ENCODE measurements at regions not wholly inside any gene's neighbourhood (a gene's known extent, or its start where the extent isn't known, plus 50 kb on each side); places are given as distances from the start of the nearest gene placed in this dataset.

DNA sequence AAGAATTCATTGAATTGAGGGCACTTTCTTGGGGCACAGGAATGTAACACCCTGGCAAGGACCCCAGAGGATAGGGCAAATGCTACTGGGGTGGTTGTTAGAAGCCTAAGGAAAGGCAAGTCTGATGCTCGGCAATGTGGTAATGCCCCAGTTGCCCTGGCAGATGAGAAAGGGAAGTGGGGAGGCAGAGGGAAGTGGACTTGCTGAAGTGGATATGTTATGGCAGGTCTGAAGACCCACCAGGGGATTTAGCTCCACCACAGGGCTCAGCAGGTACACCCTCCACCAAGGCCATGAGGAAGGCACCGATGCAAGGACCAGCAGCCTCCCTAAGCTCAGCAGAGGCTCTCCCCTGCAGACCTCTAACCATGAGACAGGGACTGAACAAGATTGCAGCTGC lies 184.8 kb downstream of the IRX5 start:
- no peak for DNase-seq

DNA sequence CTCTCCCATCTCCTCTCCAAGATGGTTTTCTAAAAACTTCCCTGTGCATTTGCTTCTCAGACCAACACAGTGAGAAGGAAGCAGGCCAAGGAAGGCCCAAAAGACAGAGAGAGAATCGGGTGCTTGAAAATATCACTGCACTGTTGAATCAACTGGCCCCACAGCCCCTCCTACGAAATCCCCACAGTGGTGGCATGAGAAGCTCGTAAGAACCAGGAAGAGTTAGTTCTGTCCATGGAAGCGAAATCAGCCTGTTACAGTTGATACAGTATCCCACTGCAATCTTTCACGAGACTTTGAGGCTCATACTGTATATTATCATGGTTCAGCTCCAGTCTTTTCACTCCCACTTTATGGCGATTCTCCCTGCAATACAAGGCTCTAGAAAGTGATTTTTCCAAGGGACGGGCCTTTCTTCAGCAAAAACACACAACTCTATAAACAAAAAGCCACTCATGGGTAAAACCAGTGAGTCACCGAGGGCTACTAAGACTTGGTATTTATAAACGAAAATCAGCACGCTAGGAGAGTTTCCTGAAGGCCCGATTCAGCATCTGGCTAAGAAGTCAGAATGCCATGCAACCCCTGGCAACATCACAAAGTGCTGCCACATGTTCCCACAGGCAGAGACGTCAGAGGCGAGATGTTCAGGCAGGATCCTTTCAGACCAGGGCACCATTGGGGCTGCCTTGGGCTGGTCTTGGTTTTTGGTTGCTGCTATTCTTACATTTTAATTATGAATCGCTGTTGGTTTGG lies 185.7 kb downstream of the IRX5 start:
- no peak for DNase-seq

DNA sequence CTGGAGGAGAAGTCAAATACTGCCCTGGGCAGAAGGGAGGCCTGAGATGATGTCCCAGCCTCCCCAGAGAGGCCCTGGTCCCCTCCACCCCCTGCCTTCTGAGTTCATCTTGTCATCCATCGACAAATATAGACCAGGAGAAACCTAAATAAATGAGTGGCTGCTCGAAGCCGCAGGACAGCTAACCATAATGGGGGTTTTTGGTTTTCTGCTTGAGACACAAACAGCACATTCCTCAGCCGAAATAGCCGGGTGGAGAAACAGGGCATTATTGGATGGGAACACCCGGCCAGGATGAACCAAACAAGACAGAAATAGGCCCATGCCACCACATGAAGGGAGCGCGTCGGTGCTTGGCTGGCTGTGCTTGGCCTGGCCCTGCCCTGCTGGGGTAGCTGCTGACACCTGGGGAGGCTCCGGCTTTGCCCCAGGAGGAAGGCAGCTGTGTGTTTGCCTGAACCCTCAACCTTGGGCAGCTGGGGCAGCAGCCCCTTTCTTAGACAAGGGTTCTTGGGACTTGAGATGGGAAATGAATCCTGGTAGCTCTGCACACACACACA lies 188.1 kb downstream of the IRX5 start:
- DNase-seq, result no peak

DNA sequence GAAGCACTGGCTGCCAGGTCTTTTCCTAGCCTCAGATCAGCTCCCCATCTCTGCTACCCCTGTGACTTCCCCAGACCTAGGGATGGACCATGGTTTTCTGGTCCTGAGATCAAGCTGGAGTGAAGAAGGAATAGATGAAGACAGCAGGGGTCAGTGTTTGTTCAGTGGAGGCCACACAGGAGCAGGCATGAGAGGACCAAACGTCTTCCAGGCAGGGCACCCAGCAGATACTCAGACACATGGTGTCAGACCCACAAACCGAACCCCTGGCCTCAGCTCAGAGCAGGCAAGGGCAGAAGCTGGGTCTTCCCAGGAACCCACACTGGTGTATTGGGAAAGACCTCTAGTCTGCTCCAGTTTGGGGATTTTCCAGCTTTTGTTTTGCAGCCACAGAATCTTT lies 189.7 kb downstream of the IRX5 start:
- no peak for DNase-seq

DNA sequence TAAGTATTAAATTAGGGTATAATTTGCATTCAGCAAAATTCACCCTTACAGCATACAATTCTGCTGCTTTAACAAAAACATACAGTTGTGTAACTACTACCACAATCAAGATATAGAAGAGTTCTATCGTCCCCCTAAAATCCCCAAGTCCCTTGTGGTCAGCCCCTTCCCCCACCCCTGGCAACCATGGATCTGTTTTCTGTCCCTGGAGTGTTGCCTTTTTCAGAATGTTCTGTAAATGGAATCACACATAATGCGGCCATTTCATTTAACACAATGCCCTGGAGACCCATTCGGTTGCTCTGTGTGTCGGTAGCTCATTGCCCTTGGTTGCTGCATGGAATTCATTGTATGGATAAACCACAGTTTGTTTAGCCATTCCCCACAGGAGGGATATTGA lies 190.2 kb downstream of the IRX5 start:
- no peak for DNase-seq

DNA sequence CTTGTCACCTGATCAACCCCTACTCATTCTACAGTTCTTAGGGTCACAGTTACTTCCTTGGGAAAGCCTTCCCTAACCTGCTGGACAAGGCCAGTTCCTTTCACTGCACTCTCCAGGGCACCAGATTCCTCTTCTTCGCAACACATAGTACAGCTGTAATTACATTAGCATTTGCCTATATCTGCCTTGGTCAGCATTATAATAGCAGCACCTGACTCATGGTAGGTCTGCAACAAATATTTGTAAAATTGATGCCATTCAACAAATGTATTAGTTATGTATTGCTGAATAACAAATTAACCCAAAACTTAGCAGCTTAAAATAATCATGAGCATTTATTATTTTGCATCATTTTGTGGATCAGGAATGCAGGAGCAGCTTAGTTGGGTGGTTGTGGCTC lies 193.0 kb downstream of the IRX5 start:
- DNase-seq, result no peak

DNA sequence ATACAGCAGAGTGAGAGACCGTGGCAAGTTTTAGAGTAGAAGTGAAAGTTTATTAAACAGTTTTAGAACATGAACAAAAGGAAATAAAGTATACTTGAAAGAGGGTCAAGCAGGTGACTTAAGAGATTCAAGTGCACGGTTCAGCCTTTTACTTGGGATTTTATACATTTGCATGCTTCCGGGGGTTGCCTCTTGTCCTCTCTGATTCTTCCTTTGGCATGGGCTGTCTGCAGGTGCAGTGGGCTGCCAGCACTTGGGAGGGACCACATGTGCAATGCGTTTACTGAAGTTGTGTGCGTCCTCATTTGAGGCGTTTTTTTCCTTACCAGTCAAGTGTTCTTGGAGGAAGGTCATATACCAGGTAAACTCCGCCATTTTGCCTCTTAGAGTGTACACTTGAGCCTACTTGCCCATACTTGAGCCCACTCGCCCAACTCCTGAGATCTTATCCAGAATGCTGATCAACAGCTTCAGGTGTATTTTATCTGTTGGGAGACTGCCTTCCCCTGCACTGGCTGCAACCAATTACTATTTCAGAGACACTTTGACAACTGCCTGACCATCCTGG lies 195.2 kb downstream of the IRX5 start:
- DNase-seq, result no peak

DNA sequence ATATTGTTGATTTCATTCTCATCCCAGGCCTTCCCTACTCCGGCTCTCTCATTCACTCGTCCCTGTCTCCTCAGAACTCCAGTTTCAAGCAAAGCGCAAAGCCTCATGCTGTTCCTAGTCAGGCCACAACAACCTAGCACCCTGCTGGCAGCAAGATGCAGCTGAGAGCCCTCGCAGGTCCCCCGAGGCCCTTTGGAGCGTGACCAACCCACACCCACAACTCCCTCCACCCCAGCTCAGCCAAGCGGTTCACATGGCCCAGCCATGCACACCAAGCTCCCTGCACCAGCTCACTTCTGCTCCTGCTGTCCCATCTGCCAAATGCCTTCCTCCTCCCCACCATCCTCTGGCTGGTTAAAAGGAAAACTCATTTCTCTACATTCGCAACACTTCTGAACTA lies 195.8 kb downstream of the IRX5 start:
- DNase-seq, result no peak

DNA sequence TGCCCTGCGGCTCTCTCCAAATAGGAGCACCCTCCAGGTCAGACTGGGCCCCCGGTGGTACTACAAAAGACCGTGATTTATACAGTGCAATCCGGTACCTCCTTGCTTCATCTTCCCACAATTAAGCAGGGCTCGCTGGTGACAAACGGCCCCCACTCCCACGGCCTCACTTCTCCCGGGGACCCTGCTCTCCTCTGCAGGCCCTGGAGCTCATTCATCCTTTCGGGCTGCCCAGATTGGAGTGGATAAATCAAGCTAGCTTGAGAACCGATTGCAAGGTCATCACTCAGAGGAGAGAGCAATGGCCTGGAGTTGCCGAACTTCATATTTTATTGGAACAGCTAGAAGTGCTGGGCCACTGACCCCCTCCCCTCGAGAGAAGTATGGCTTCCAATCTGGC lies 193.5 kb upstream of the IRX6 start:
- DNase-seq, result no peak

DNA sequence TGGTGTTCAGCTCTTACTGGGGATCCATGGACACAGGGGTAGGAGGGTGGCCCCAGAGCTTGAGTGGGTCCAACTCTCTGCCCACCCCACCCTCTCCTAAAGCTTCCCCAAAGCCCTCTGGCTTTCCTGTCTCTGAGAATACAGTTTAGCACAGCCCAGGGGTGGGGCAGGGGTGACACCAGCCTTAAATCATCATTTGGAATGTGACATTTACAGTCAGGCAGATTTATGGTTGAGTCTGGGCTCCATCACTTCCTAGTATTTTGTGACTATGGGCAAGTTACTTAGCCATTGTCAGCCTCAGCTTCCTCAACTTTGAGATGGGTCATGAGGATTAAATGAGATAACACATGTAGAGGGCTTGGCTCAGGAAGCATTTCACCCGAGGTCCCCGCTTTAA lies 193.1 kb upstream of the IRX6 start:
- no peak for DNase-seq

DNA sequence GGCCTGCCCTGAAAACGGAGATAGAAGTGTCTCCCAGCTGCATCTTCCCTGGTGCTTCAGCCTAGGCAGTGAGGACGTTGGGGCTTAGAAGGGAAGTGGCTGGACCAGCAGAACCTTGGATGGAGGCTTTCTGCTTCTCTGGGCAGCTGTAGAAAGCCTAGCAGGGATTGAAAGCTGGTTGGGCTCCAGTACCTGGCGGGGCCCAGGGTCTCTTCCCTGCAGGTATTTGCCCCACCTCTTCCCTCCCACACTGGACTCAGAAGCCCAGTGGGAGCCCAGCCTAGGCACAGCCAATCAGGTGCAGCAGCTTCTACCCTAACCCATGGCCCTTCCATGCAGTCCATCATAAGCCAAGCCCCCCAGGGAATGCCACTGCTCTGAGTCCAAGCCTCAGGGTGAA lies 190.3 kb upstream of the IRX6 start:
- DNase-seq, result no peak

DNA sequence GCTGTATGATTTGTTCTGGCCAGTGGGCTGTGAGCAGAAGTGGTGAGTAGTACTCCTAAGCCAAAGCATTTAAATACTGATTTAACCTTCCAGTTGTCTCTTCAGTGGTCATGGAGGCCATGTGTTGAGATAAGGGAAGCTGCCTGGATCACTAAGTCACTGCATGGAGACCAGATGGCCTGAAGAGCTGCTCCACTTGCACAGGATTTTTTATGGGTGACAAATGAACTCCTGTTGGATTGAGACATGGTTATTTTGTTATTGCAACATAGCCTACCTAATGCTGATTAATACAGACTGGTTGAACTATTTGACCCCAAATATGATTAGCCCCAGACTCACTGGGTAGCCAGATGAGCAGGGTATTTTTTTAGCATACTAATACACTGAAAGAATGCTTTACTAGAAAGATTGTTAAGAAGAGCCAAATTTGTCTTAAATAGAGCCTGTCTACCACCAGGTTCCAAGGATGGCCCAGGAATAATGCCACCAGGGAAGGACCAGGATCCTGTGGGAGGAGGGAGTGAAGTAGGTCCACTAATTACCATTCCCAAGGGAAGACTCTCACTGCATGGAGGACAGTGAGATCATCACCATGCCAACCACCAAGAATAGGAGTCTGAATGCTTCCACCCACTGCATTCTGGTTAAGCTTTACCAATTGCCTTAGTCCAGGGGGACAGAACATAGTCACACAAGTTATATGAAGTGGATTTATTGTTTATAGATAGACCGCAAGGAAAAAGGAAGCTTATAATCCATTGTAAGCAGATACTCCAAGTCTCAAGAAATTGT lies 187.4 kb upstream of the IRX6 start:
- no peak for DNase-seq

DNA sequence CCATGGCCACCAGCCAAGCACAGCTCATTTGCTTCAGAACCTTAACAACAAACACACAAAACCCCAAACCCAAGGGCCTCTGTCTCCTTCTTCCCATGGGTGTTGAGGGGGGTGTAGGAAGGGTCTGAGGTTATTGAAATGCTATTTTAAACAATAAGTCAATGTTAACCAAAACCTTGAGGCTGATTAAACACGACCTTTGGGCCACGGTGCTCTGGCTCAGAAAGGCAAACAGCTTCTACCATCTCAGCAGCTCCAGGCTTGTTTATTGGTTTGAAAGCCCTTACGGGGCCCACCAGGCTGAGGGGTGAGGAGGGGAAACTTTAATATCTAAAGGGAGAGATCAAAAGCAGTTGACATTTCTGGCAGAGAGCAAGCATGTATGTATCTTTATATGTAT lies 185.7 kb upstream of the IRX6 start:
- no peak for DNase-seq

DNA sequence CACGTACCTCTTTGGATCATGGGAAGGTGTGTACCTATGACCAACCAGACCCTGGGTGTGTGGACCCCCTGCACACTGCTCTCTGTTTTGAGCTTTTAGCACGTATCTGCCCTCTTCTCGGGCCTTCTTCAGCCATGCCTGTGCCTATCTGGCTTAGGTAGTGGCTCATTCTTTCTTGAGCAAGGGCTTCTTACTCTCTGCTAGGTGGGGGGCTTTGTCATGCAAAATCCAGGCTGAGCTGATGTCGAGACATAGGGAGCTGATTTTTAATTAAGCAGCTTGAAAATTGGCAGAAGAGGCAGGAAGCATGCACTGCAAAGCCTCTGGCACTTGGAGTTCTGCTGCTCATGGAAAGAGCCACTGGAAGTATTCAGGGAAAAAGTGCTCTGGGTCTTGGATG lies 181.6 kb upstream of the IRX6 start:
- no peak for DNase-seq

DNA sequence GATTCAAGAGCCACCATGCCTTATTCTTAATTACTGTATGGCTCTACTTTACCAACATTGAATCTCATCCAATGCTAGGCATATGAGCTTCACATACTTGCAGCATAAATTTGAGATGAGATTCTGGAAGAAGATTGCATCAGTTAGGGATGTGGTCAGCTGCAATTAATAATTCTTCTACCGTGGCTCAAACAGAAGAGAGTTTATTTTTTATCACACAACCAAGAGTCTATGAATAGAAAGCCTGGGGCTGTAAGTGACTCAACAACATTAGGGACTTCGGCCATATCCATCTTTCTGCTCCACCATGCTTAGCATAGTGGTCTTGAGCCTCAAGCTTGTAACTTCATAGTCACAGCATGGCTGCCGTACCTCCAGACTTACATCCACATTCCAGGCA lies 179.4 kb upstream of the IRX6 start:
- no peak for DNase-seq

DNA sequence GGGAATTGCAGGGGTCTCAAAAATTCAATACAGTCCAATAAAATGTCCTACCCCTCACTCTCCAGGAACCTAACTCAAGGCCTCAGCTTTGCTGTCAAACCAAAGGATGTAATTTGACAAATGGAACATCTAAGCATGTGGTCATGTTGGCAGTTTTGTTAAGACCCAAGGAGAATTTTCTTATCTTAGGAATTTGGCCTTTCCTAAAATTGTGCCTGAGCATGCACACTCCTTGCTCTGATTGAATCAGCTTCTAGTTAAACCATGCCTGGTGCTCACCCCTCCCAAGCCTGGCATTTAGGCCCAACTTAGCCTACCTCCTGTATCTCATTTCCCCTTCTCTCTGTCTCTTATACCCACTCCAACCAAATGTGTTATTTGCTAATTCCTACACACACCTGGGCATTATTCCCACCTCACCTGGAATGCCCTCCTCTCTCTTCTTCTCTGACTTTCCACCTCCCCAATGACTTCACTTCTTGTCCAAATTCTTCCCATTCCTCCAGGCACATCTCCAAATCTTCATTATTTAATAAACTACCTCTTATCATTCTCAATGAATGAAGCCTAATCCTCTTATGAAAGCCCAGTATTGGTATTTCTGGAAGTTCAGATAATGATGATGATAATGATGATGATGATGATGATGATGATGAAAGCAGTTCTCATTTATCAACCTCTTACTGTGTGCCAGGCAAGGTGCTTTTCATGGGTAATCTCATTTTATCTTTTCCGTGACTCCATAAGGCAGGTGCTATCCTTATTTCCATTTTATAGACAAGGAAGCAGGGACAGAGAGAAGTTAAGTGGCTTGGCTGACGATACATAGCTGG lies 178.0 kb upstream of the IRX6 start:
- DNase-seq, result no peak

DNA sequence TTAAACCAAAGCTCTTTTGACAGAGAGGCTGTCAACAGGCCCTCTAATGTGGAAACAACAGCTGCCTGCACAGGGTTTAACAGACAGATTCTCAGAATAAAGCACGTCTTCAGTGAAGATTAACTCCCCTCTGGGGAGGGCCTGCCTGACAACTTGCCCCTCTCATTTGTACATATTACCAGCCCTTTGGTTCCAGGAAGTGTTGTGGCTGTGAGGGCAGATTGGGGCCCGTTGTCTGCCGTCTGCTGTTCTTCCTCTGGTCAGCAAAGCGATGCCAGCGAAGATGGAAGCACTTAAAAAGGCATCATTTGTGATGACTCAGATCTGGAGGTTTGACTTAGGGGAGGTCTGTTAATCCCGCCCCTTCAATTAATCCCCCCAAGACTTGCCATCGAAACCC lies 177.0 kb upstream of the IRX6 start:
- DNase-seq, result no peak

DNA sequence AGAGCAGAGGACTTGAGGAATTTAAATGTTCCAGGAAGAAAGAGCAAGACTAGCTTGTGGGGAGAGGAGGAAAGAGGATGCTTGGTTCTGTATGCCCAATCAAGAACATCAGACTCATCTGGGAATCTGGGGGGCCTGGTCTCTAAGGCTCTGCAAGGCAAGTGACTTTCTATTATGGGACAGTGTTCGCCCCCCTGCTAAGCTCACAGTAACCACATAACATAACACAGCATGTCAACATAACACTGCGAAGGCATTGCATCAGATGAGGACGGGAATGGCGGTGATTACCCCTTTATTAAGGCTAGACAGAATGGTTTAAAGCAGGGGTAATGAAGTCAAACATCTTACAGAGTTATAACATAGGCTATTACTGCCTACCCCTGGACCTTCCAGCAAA lies 176.6 kb upstream of the IRX6 start:
- DNase-seq, result no peak

DNA sequence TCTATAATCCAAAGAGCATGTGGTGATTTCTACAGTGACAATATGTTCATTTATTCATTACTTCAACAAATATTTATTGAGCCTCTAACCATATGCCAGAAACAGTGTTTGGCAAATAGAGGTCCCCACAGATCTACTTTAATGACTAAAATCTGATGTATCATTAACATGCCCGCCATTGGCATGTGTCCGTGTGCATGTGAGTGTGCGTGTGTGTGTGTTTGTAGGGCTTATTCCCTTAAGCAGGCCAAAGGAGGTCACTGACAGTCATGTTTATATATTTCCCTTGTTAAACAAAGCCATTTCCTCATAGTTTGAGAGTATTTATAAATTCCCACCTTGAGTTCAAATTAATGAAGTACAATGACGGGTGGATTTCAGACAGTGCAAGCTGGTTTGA lies 174.4 kb upstream of the IRX6 start:
- DNase-seq, result no peak

DNA sequence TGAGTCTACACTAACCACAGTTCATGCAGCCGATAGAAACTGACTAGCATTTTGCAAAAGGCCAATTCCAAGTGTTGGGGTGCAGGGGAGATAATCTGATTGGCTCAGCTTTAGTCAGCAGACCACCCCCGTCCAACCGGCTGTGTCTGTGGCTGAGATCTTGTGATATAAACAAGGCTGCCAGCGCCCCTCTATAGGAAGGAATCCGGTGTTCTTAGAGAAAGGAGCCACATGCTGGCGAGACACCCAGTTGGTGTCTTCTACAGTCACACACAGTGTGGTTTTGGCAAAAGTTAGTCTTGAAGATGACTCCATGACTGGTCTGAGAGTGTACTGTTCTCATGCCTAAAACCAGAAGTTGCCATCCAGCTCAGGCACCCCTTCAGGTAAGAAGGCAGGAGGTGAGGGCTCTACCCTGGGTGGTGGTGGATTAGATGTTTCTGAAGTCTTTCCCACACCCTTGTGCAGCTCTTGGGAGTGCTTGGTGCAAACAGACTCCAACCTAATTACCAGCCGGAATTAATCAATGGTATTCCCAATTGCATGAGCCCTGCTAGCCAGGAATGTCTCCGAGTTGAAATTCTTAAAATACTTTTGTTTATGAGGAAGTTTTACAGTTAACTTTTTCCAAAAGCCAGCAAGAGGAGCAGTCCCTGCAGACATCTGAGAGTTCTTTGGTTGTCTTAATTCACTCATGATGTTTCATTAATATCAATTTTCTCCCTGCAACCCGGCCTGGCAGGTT lies 172.3 kb upstream of the IRX6 start:
- DNase-seq, result no peak

DNA sequence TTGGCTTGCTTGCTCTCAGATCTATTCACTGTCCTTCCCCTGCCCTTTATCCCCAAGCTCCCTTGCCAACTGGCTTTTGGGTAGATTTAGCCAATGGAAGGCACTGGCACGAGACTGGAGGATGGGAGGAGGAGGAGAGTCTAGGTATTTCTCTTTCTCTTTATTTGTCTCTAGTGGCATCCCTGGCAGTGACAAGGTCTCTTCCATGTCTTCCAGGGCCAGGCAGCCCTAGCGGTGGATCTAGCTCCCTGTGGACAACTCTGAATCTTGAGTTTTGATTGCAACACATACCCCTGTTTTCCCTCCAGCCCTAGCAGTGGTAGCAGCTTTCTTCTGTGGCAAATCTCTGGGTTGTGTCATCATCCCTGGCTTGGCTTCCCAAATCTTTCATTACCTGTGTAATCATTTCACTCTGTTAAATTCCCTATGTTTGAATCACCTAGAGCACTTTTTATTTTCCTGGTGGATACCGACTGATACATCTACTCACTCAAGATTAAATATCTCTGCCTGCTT lies 171.1 kb upstream of the IRX6 start:
- no peak for DNase-seq

Measured in anterior cingulate cortex (tissue), 58 donors.